ENCODE measurements at regions not wholly inside any gene's neighbourhood (a gene's known extent, or its start where the extent isn't known, plus 50 kb on each side); places are given as distances from the start of the nearest gene placed in this dataset.

- TF ChIP-seq CTCF (IDR thresholded peaks at IDR 0.05; ENCODE audit: extremely low read depth in 1 of 2, insufficient read depth in 1 of 2, low read depth in 1 of 2, low read length in 2 of 2), result no peak
- Histone ChIP-seq H3K9me1 (replicated peaks; ENCODE audit: control insufficient read depth, extremely low read depth, insufficient read depth, low read length) (no peaks in the 10 kb centered on the region), H3K9ac (replicated peaks; ENCODE audit: extremely low read depth, insufficient read depth, low read length) (no peak overlapping the region), H3K36me3 (ENCODE audit: control insufficient read depth in 2 of 2, extremely low read depth in 1 of 2, insufficient read depth in 2 of 2, low read length in 2 of 2) (no peaks in the 10 kb centered on the region), H2AFZ (ENCODE audit: low read depth, low read length) (no peak overlapping the region), H3K4me3 (replicated peaks in 1 of 3; ENCODE audit: insufficient read depth in 1 of 3, low read depth in 1 of 3, low read length in 3 of 3) (no peak overlapping the region), H3K27me3 (ENCODE audit: control insufficient read depth in 2 of 2, insufficient read depth in 2 of 2, low read length in 2 of 2) (no peaks in the 10 kb centered on the region), H4K20me1 (replicated peaks; ENCODE audit: control insufficient read depth, extremely low read depth, insufficient read depth, low read length) (no peaks in the 10 kb centered on the region), H3K9me3 (replicated peaks; ENCODE audit: control insufficient read depth, insufficient read depth, low read length) (no peaks in the 10 kb centered on the region), H3K27ac (ENCODE audit: insufficient read depth, low read depth, low read length) (no peak overlapping the region), H3K4me1 (ENCODE audit: control insufficient read depth, extremely low read depth, insufficient read depth, low read length) (peaks cover 10% of the 10 kb centered on the region), H3K4me2 (ENCODE audit: insufficient read depth, low read length) (no peak overlapping the region), H3K79me2 (ENCODE audit: control insufficient read depth, insufficient read depth, low read length) (no peaks in the 10 kb centered on the region)
- intact Hi-C loops (cut with micrococcal nuclease) (no loop called here), dilution Hi-C loops (cut with MboI; ENCODE audit: extremely low pct_ligation_motif_present, low sequenced_read_pairs) (no loop called here)
- no peak for FAIRE-seq
- no TSS peak for BruUV-seq (replicated peaks)
- ChIA-PET POLR2A (no interaction called here), CTCF (interaction anchor here (1.6 kb wide), 1 partner anchor 11 kb away, joined by 5 read pairs; no protein-coding TSS in a partner anchor)
- DNase-seq (ENCODE audit: low read depth, low spot score), result no peak
Observed at GRCh38 chr6:167688123-167688522, 138.6 kb upstream of the AFDN start.

DNA sequence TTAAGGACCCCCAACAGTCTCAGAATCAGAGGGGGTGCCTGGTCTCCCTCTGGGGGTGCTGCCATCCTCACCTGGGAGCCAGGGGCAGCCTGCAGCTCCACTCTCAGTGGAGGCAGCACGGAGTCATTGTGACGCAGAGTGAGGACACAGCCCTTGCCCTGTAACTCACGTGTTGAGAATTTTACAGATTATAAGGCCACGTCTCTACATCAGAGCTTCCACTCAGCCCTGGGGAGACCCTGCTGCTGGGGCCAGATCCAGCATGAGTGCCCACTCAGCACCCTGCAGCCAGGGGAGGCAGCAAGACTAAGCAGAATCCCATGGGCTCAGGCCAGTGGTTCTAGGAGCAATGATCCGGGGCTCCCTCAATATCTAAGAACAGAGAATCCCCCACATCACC is 137.4 kb upstream of the AFDN start:
- Histone ChIP-seq H4K20me1 (replicated peaks; ENCODE audit: control insufficient read depth, extremely low read depth, insufficient read depth, low read length) (no peaks in the 10 kb centered on the region), H3K4me3 (replicated peaks in 1 of 3; ENCODE audit: insufficient read depth in 1 of 3, low read depth in 1 of 3, low read length in 3 of 3) (no peak overlapping the region), H3K4me2 (ENCODE audit: insufficient read depth, low read length) (no peak overlapping the region), H3K27me3 (ENCODE audit: control insufficient read depth in 2 of 2, insufficient read depth in 2 of 2, low read length in 2 of 2) (no peaks in the 10 kb centered on the region), H3K9ac (replicated peaks; ENCODE audit: extremely low read depth, insufficient read depth, low read length) (no peak overlapping the region), H3K9me3 (replicated peaks; ENCODE audit: control insufficient read depth, insufficient read depth, low read length) (no peaks in the 10 kb centered on the region), H3K4me1 (ENCODE audit: control insufficient read depth, extremely low read depth, insufficient read depth, low read length) (no peaks in the 10 kb centered on the region), H3K27ac (ENCODE audit: insufficient read depth, low read depth, low read length) (no peak overlapping the region), H3K36me3 (ENCODE audit: control insufficient read depth in 2 of 2, extremely low read depth in 1 of 2, insufficient read depth in 2 of 2, low read length in 2 of 2) (no peaks in the 10 kb centered on the region), H2AFZ (ENCODE audit: low read depth, low read length) (no peak overlapping the region), H3K79me2 (ENCODE audit: control insufficient read depth, insufficient read depth, low read length) (no peaks in the 10 kb centered on the region), H3K9me1 (replicated peaks; ENCODE audit: control insufficient read depth, extremely low read depth, insufficient read depth, low read length) (no peaks in the 10 kb centered on the region)
- intact Hi-C loops (cut with micrococcal nuclease), result no loop called here
- no TSS peak for BruUV-seq (replicated peaks)
- DNase-seq (ENCODE audit: low read depth, low spot score), result no peak
- POLR2A ChIA-PET, result no interaction called here
- dilution Hi-C loops (cut with MboI; ENCODE audit: extremely low pct_ligation_motif_present, low sequenced_read_pairs), result no loop called here
- TF ChIP-seq MYC (IDR thresholded peaks at IDR 0.05; ENCODE audit: low read depth, low read length), result no peak
- FAIRE-seq, result no peak
- CTCF ChIA-PET, result no interaction called here

All from endothelial cell of umbilical vein (primary cell).